ENCODE measurements at regions not wholly inside any gene's neighbourhood (a gene's known extent, or its start where the extent isn't known, plus 50 kb on each side); places are given as distances from the start of the nearest gene placed in this dataset.

DNA sequence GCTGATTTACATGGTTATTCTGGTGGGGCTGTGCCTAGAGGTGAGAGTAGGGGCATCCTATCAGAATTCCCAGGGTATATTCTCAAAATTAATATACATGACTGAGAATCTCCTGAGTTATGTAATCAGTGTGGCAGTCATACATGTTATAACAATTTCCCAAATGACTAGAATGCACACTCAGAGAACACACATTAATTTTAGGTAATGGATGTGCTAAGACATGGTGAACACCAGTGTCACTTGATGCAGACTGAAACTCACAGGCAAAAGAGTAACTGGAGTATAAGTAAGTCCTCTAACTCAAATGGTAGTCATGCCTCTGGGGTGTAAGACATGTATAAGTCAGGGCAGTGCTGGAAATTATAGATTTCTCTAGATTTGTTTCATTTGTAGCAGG, 1198.4 kb upstream of the CITED2 start:
- Histone ChIP-seq H3K4me1 (ENCODE audit: insufficient read depth, poor library complexity, severe bottlenecking) (peaks cover 13% of the 10 kb centered on the region), H3K4me3 (ENCODE audit: severe bottlenecking) (no peak overlapping the region), H3K9me3 (ENCODE audit: severe bottlenecking) (no peaks in the 10 kb centered on the region), H3K27me3 (ENCODE audit: insufficient read depth, poor library complexity, severe bottlenecking) (no peaks in the 10 kb centered on the region), H3K27ac (ENCODE audit: poor library complexity, severe bottlenecking) (peak overlapping the region; percentile 38), H3K36me3 (ENCODE audit: low read depth) (no peaks in the 10 kb centered on the region)
- ATAC-seq (ENCODE audit: low read depth): no peak
- TF ChIP-seq, protein P1, sequence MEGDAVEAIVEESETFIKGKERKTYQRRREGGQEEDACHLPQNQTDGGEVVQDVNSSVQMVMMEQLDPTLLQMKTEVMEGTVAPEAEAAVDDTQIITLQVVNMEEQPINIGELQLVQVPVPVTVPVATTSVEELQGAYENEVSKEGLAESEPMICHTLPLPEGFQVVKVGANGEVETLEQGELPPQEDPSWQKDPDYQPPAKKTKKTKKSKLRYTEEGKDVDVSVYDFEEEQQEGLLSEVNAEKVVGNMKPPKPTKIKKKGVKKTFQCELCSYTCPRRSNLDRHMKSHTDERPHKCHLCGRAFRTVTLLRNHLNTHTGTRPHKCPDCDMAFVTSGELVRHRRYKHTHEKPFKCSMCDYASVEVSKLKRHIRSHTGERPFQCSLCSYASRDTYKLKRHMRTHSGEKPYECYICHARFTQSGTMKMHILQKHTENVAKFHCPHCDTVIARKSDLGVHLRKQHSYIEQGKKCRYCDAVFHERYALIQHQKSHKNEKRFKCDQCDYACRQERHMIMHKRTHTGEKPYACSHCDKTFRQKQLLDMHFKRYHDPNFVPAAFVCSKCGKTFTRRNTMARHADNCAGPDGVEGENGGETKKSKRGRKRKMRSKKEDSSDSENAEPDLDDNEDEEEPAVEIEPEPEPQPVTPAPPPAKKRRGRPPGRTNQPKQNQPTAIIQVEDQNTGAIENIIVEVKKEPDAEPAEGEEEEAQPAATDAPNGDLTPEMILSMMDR (IDR thresholded peaks at IDR 0.05; ENCODE audit: poor library complexity, severe bottlenecking): no peak
- no peak for DNase-seq (ENCODE audit: low spot score)

DNA sequence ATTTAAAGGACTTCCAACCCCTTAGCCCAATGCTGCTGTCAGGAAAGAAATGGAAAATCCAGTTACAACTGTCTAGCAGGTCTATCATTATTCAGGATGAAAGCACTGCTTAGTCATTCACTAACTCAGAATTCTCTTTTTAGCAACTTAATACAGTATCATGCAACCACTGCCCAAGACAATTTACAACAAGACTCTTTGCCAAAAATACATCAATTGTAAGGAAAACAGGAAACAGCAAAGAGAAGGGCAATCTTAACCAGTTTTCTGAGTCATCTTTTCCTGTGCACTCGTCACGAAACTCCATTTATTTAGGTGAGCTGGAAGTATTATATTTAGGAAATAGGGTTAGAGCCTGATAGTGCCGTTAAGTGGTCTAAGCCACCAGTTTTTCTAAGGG, 1197.7 kb upstream of the CITED2 start:
- H3K4me1 ChIP-seq (ENCODE audit: insufficient read depth, poor library complexity, severe bottlenecking): peaks cover 13% of the 10 kb centered on the region
- no peak overlapping the region for H3K4me3 ChIP-seq (ENCODE audit: severe bottlenecking)
- TF ChIP-seq, protein P1 (IDR thresholded peaks at IDR 0.05; ENCODE audit: poor library complexity, severe bottlenecking): no peak
- peak; percentile 98 for ATAC-seq (ENCODE audit: low read depth)
- no peaks in the 10 kb centered on the region for H3K27me3 ChIP-seq (ENCODE audit: insufficient read depth, poor library complexity, severe bottlenecking)
- peak overlapping the region; percentile 38 for H3K27ac ChIP-seq (ENCODE audit: poor library complexity, severe bottlenecking)
- DNase-seq (ENCODE audit: low spot score): no peak
- H3K36me3 ChIP-seq (ENCODE audit: low read depth): no peaks in the 10 kb centered on the region
- H3K9me3 ChIP-seq (ENCODE audit: severe bottlenecking): no peaks in the 10 kb centered on the region

DNA sequence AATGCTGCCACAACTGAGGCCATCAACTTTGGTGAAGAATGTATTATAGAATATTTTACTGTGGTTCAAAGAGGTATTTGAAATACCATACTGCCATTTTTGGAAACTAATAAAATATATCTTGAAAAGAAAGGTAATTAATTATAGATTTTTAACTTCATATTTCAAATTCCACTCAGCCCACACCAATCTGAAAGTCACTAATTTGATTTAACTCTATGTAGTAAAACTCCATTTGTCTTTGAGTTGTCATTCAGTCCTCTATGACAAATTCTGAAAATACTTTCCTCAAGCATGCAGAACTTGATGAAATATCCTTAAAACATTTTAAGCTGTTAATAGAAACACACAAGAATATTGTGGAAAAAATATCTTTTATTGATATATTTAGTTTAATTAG, 1196.7 kb upstream of the CITED2 start:
- H3K4me1 ChIP-seq (ENCODE audit: insufficient read depth, poor library complexity, severe bottlenecking): peaks cover 13% of the 10 kb centered on the region
- H3K9me3 ChIP-seq (ENCODE audit: severe bottlenecking): no peaks in the 10 kb centered on the region
- TF ChIP-seq, protein P1 (IDR thresholded peaks at IDR 0.05; ENCODE audit: poor library complexity, severe bottlenecking): no peak
- no peak for ATAC-seq (ENCODE audit: low read depth)
- no peaks in the 10 kb centered on the region for H3K27me3 ChIP-seq (ENCODE audit: insufficient read depth, poor library complexity, severe bottlenecking)
- no peaks in the 10 kb centered on the region for H3K36me3 ChIP-seq (ENCODE audit: low read depth)
- DNase-seq (ENCODE audit: low spot score): no peak
- H3K27ac ChIP-seq (ENCODE audit: poor library complexity, severe bottlenecking): no peak overlapping the region
- no peak overlapping the region for H3K4me3 ChIP-seq (ENCODE audit: severe bottlenecking)

- peaks cover 10% of the 10 kb centered on the region for H3K4me1 ChIP-seq (ENCODE audit: insufficient read depth, poor library complexity, severe bottlenecking)
- H3K27ac ChIP-seq (ENCODE audit: poor library complexity, severe bottlenecking): no peak overlapping the region
- DNase-seq (ENCODE audit: low spot score) (no peak), ATAC-seq (ENCODE audit: low read depth) (no peak)
- no peak overlapping the region for H3K4me3 ChIP-seq (ENCODE audit: severe bottlenecking)
- H3K9me3 ChIP-seq (ENCODE audit: severe bottlenecking): no peaks in the 10 kb centered on the region
- H3K36me3 ChIP-seq (ENCODE audit: low read depth): no peaks in the 10 kb centered on the region
- TF ChIP-seq, protein P1 (IDR thresholded peaks at IDR 0.05; ENCODE audit: poor library complexity, severe bottlenecking): no peak
- no peaks in the 10 kb centered on the region for H3K27me3 ChIP-seq (ENCODE audit: insufficient read depth, poor library complexity, severe bottlenecking)
Measured at GRCh38 chr6:140567466-140567865, 1193.0 kb upstream of the CITED2 start.

GRCh38 chr6:140566781-140567277, 1192.4 kb upstream of the CITED2 start:
- H3K27ac ChIP-seq (ENCODE audit: poor library complexity, severe bottlenecking): no peak overlapping the region
- no peak overlapping the region for H3K4me3 ChIP-seq (ENCODE audit: severe bottlenecking)
- no peaks in the 10 kb centered on the region for H3K9me3 ChIP-seq (ENCODE audit: severe bottlenecking)
- peaks cover 5% of the 10 kb centered on the region for H3K4me1 ChIP-seq (ENCODE audit: insufficient read depth, poor library complexity, severe bottlenecking)
- no peaks in the 10 kb centered on the region for H3K27me3 ChIP-seq (ENCODE audit: insufficient read depth, poor library complexity, severe bottlenecking)
- H3K36me3 ChIP-seq (ENCODE audit: low read depth): no peaks in the 10 kb centered on the region
- no peak for DNase-seq (ENCODE audit: low spot score)
- ATAC-seq (ENCODE audit: low read depth): peak; percentile 70; the same call in 2 of the 3 replicates
- TF ChIP-seq, protein P1 (IDR thresholded peaks at IDR 0.05; ENCODE audit: poor library complexity, severe bottlenecking): no peak

All from RWPE2 (cell line).